ENCODE measurements at regions not wholly inside any gene's neighbourhood (a gene's known extent, or its start where the extent isn't known, plus 50 kb on each side); places are given as distances from the start of the nearest gene placed in this dataset.
"Not testable (repeated sequence)": the region's sequence is repeated elsewhere in the genome, so short reads cannot be mapped to it uniquely, and the experiment has no call there.

DNA sequence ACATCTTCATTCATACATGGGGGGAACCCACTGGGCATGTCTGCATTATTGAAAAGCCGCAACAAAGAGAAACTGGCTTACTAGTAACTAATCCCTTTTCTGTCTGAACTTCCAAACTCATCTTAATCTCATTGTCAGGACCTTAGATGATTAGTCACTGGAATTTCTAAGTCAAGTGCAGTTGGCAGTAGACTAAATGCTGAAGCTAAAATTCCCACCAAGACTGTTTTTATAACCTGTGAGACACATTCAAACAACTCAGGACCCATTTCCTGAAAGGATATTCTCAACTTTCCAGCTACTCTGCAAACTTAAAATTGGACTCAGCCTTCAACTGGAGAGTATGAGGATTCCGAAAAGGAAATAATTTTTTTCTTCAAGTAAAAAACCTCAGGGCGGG lies 94.8 kb upstream of the SCAF8 start:
- no peak for DNase-seq

DNA sequence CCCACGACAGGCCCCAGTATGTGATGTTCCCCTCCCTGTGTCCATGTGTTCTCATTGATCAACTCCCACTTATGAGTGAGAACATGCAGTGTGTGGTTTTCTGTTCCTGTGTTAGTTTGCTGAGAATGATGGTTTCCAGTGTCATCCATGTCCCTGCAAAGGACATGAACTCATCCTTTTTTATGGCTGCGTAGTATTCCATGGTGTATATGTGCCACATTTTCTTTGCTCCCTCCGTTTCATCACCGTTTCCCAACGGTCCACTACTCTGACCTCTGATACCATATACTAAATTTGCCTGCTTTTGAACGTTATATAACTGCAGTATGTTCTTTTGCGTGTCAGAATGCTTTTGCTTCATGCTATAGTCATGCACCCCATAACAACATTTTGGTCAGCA lies 94.0 kb upstream of the SCAF8 start:
- DNase-seq: not testable (repeated sequence)

DNA sequence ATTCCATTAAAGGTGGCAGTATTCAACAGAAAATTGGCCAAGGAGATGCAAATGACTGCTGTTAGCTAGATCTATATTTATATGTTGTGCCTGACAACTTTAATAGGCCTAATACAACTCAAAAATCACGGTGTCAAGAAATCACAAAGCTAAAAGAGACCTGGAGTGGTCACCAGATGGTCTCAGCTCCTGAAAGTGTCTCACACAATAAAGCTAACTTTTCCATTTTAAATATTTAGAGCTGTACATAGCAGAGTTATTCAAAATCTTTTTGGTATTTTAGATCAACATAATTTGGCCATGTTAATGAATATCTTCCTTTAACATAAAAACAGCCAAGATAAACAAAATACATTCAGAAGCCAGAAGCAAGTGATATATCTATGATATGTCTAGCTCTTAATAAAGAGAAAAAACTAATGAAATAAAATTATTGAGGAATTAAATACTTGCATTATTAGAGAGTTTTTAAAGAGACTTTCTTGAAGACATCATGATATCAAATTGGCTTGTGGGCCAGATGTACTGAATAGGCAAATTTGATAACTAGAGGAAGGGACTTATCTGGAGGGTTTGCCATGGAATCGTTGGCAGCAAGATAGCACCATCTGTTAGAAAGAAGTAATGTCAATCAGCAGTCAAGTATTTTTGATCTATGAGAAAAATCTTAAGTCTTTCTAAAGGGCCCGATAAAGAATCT lies 84.9 kb upstream of the SCAF8 start:
- no peak for DNase-seq

DNA sequence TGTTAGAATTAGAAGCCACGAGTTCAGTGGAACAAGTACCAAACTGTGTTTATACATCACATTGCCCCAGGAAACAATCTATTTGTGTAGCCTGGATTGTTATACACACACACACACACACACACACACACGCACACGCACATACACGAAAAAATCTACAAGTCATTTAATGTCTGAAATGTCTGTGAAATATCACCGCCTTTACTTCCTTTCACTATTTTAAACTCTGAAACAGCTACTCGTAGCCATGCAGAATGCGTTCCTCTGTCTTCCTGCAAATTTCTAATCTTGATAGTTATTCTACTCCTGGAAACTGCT lies 84.4 kb upstream of the SCAF8 start:
- no peak for DNase-seq

DNA sequence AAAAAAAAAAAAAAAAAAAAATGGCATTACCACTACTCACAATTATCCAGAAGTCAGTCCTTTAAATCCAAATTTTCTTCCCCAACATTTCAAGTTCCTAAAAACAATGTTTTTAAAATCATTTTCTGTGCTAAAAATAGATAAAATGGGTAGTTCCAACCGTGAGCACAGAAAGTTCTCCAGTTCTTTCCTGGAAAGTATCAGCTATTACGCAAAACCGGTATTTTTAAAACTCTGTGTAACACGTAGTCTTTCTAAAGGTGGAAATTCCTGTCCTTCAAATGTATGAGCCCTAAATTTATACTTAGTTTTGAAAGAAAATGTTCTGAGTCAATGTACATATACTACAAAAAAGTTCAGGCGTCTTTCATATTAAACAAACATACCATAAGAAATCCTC lies 83.5 kb upstream of the SCAF8 start:
- DNase-seq: no peak

DNA sequence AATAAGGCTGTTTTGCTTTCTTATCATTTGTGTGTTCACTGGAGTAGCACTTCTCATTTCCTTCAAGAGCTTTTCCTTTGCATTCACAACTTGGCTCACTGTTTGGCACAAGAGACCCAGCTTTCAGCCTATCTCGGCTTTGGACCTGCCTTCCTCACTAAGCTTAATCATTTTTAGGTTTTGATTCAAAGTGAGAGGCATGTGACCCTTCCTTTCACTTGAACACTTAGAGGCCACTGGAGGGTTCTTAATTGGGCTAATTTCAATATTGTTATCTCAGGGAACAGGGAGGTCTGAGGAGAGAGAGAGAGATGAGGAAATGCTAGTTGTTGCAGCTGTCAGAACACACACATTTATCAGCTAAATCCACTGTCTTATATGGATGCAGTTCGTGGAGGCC lies 82.9 kb upstream of the SCAF8 start:
- no peak for DNase-seq

DNA sequence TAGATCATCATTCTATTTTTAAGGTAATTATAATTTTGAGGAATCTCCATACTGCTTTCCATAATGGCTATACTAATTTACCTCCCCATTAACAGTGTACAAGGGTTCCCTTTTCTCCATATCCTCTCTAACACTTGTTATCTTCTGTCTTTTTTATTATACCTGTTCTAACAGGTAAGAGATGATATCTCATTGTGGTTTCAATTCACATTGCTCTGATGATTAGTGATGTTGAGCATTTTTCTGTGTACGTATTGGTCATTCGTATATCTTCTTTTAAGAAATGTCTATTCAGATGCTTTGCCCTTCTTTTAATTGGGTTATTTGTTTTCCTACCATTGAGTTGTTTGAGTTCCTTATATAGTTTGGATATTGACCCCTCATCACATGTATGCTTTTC lies 81.6 kb upstream of the SCAF8 start:
- no peak for DNase-seq

DNA sequence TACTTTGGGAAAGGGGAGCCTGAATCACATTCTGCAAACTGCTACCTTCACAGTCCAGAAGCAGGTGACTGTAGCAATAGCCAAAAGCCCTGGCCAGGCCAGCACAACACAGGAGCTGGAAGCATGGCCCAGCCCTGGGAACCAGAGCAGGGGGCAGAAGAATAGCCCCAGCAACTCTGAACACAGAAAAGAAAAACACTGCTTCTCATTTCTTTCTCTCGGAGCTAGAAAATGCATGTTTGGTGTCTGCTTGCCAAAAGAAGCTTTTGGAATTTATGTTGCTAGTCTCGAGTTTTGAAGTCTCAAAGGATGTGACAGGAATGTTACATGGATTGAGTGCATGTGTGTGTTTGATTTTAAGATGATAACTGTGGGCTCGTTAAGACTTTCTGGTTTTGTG lies 79.8 kb upstream of the SCAF8 start:
- no peak for DNase-seq

DNA sequence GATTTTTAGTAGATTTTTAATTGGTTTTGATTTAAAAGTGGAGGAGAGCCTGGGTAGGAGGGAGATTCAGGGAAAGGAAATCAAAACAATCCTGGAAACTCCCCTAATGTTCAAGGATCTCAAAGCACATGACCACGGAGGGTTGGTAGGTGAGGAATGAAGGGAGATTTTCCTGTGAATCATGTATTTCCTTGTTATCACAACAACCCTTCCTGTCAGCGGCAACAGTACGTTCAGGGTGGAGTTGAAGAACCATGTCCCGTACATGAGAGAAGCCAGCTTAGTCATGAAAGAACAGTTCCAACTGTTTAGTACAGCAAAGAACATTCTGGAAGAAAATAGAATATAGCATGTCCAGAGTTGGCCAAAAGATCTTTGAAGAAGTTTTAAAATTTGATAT lies 79.4 kb upstream of the SCAF8 start:
- no peak for DNase-seq

DNA sequence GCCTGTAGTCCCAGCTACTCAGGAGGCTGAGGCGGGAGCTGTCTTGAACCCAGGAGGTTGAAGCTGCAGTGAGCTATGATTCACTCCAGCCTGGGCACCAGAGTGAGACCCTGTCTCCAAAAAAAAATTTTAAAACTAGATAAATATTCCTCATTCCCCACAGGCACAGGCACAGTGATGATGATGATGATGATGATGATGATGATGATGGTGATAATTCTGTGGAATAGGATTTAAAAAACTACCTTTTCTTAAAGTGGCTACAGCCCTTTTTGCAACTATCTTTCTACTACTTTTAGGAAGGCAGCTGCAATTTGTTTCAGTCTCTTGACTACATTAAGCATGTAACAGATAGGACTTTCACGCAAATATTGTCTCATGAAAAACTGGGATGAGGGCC lies 76.6 kb upstream of the SCAF8 start:
- no peak for DNase-seq

DNA sequence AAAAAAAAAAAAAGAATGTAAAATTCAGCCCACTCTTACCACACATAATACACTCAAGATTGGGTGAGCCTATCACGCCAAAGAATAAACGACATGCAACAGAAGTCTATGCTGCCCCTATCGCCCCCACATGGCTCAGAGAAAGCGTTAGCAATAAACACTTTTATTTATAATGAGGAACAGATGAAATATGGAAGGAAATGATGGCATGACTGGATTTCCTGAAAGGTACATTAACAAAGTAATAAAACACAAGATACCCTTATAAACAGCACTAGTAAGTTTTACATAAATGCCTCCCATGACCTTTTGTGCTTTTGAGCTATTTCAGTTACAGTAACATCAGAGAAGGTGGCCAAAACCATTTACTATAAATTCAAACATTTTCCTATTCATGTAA lies 71.4 kb upstream of the SCAF8 start:
- no peak for DNase-seq

DNA sequence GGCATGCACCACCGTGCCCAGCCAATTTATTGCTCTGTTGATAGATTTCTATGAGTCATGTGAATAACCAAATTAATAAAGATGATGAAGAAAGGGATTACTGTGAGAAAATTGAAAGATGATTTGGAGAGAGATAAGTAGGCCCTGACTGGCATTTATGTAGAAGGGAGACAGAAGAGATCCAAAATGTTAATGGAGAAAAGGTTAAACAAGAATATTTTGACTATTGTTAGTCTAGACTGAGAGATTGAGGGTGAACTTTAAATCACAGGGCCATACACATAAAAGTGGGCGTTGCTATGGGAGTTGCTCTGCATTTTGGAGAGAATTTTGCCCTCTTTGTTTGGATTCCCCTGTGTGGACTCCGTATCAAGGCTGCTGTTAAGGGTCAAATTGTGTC lies 68.9 kb upstream of the SCAF8 start:
- DNase-seq: no peak

DNA sequence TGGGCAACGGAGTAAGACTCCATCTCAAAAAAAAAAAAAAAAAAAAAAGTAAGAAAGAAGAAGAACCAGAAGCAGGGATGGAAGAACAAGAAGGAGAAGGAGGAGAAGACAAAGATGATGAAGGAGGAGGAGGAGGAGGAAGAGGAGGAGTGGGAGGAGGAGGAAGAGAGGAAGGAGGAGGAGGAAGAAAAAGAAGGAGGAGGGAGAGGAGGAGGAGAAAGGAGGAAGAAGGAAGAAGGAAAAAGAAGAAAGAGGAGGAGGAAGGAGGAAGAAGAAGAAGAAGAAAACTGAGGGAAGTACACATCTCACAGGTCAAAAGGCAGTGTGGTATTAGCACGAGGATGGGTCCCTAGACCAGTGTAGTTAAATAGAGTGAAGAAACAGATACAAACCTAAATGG lies 65.1 kb upstream of the SCAF8 start:
- no peak for DNase-seq

DNA sequence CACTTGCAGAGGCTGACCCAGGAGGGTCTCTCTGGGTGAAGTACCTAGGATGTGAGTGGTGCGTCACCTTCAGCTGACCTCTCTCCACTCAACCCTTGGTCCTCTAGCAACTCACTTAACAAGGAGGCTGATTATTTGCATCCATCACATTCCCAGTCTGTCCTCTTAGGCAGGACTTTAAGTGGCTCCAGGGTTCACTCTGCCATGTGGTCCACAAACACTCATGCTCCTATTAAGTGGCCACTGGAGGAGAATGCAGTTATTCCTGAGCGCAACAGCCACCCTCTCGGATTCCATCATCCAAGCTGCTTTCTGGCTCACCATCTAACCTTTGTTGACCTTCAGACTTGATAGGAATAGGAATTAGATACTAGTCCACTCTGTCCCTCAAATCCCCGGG lies 61.1 kb upstream of the SCAF8 start:
- DNase-seq: no peak

DNA sequence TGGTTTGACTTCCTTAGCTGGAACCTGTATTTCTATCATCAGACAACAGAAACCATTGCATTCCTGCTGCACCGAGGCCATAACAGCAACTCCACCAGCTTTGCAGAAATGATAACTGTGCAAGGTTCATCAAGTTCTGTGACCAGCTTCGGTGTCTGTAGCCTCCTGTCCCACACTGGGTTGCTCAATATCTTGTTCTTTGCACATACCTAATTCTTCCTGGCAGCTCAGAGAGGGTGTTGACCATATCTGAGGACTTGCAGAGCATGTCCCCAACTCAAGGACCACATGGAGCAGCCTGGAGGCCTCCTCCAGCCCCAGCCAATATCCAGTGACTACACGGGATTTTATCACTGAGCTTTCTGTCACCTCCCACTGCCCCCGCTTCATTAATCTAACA lies 59.3 kb upstream of the SCAF8 start:
- DNase-seq: no peak

DNA sequence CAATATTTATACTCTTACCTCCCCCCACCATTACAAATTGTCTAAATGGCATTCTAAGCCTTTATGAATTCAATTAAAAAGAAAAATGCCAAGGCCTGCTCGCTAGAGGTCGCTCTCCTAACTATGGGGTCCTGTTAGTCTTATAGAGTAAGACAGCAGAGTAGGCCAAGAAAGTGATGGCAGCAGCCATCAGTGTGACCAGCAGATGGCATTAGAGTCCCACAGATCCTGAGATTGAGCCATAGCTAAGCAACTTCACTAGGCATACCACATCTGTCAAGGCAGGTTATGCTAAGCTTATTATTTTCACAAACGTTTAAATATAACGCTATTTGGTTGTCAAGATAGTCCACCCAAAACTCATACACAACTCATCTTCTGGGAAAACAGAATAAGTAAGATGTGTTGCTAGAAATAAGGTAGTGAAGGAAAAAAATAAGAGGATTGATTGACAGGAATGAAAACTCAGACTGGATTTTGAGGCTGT lies 57.6 kb upstream of the SCAF8 start:
- peak; percentile 74 for DNase-seq

DNA sequence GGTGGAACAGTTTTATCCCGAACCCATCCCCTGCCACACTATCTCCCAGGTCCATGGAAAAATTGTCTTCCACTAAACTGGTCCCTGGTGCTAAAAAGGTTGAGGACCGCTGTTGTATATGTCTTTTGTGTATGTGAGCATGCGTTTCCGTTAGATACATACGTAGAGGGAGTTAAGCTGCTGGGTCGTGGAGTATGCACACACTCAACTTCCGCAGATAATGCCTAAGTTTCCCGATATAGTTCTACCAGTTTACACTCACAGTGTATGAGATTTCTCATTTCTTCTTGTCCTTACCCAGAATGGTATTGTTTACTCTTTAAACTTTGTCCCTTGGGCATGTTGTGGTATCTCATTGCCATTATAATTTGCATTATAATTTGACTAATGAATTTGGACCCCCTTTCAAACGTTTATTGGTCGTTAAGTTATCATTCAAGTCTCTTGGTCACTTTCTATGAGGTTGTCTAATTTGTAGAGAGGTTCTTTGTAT lies 50.5 kb upstream of the SCAF8 start:
- DNase-seq: no peak
